Esophagus squamous epithelium (tissue), 5 donors: ENCODE measurements at regions not wholly inside any gene's neighbourhood (a gene's known extent, or its start where the extent isn't known, plus 50 kb on each side); places are given as distances from the start of the nearest gene placed in this dataset.

Experiments used
- DNase-seq: peaks from one replicate; lab custom pipeline; 2025; lab: John Stamatoyannopoulos, UW
- H3K27ac ChIP-seq, 4 donors: fragments of 200-600 bp; sonication (generic); one replicate each; pipeline ENCODE4 v1.5.1; 2016 to 2019; ENCODE audit warnings: mild to moderate bottlenecking in 1 of 4
- H3K27me3 ChIP-seq, 4 donors: fragments of 200-600 bp; sonication (generic); 1 replicate in 3 of 4; 2 replicates in 1 of 4; pipeline versions ENCODE4 v1.5.1 to v1.6.0; 2017 to 2021; ENCODE audit warnings: antibody characterized with exemption in 1 of 4
- H3K36me3 ChIP-seq, 3 donors: fragments of 200-600 bp; sonication (generic); one replicate each; pipeline ENCODE4 v1.5.1; 2016 to 2019
- H3K4me1 ChIP-seq, 3 donors: fragments of 200-600 bp; sonication (generic); one replicate each; pipeline ENCODE4 v1.5.1; 2017 to 2019
- H3K4me3 ChIP-seq, 4 donors: fragments of 200-600 bp; sonication (generic); 1 replicate in 3 of 4; 2 replicates in 1 of 4; pipeline ENCODE4 v1.5.1; 2016 to 2019; ENCODE audit warnings: mild to moderate bottlenecking in 2 of 4, moderate library complexity in 1 of 4
- H3K9me3 ChIP-seq, 3 donors: fragments of 200-600 bp; sonication (generic); one replicate each; pipeline ENCODE4 v1.5.1; 2016 to 2019
- CTCF ChIP-seq, 6 experiments: fragments of 450-650 bp in 4 of 6; fragments of 200-600 bp in 2 of 6; sonication (generic) in 2 of 6; IDR thresholded peaks; one replicate each; pipeline ENCODE4 v1.5.1; 2016 to 2019; ENCODE audit warnings: antibody characterized with exemption in 6 of 6, mild to moderate bottlenecking in 4 of 6, moderate library complexity in 4 of 6
- POLR2A ChIP-seq, 4 donors: fragments of 450-650 bp; IDR thresholded peaks; one replicate each; pipeline ENCODE4 v1.6.1; 2017; ENCODE audit warnings: antibody characterized with exemption in 4 of 4, mild to moderate bottlenecking in 4 of 4, moderate library complexity in 3 of 4
- WGBS, 2 donors: methylation state at CpG; one replicate each; pipeline ENCODE4 v1.1.5; 2018; 5-methylcytosine and 5-hydroxymethylcytosine counted together
- intact Hi-C: fragments of 100-400 bp; cut with DNase I; formaldehyde crosslinking; loops from one replicate; pipeline ENCODE4 v1.15.0; 2022
- donor health status: DM: yes; HTN: yes; CAD: no.

GRCh38 chr6:156434049-156434794 lies 343.0 kb upstream of the ARID1B start:
- WGBS, 2 donors = 83 to 96% methylated on average over 5 of the region's 5 CpGs
- DNase-seq = no peak
- H3K27me3 ChIP-seq = no peaks in the 10 kb centered on the region
- no peak for TF ChIP-seq CTCF (IDR thresholded peaks at IDR 0.05)
- TF ChIP-seq POLR2A (IDR thresholded peaks at IDR 0.05) = no peak
- H3K9me3 ChIP-seq = no peaks in the 10 kb centered on the region
- H3K36me3 ChIP-seq = no peaks in the 10 kb centered on the region
- H3K4me3 ChIP-seq = no peak overlapping the region
- intact Hi-C loops = no loop called here
- peak overlapping the region in 2 of 4 donors; percentile 2 to 38 for H3K27ac ChIP-seq
- H3K4me1 ChIP-seq = peaks cover 0 to 30% (median 0%) of the 10 kb centered on the region in 3 donors

- Histone ChIP-seq H3K4me1 (peaks cover 0 to 15% (median 0%) of the 10 kb centered on the region in 3 donors), H3K4me3 (no peak overlapping the region), H3K27ac (no peak overlapping the region), H3K27me3 (no peaks in the 10 kb centered on the region), H3K36me3 (no peaks in the 10 kb centered on the region), H3K9me3 (no peaks in the 10 kb centered on the region)
- intact Hi-C loops = no loop called here
- no peak for DNase-seq
- TF ChIP-seq POLR2A (IDR thresholded peaks at IDR 0.05) (no peak), CTCF (IDR thresholded peaks at IDR 0.05) (no peak)
- WGBS, 2 donors = 89 to 90% methylated on average over 3 of the region's 3 CpGs
Observed at GRCh38 chr6:156432543-156432942, 344.6 kb upstream of the ARID1B start.

GRCh38 chr6:156430386-156430785 lies 346.8 kb upstream of the ARID1B start:
- peaks cover 4 to 27% (median 7%) of the 10 kb centered on the region in 3 donors for H3K4me1 ChIP-seq
- no peak for DNase-seq
- TF ChIP-seq POLR2A (IDR thresholded peaks at IDR 0.05) = no peak
- no peak for TF ChIP-seq CTCF (IDR thresholded peaks at IDR 0.05)
- no peaks in the 10 kb centered on the region for H3K27me3 ChIP-seq
- H3K4me3 ChIP-seq = no peak overlapping the region
- no peak overlapping the region for H3K27ac ChIP-seq
- H3K9me3 ChIP-seq = no peaks in the 10 kb centered on the region
- intact Hi-C loops = no loop called here
- WGBS, 2 donors = 79 to 100% methylated on average over 1 to 3 of the region's 3 CpGs
- no peaks in the 10 kb centered on the region for H3K36me3 ChIP-seq

GRCh38 chr6:156427345-156427744 lies 349.8 kb upstream of the ARID1B start:
- 0 to 10% methylated on average over 1 to 2 of the region's 2 CpGs for WGBS, 2 donors
- Histone ChIP-seq H3K4me3 (no peak overlapping the region), H3K36me3 (no peaks in the 10 kb centered on the region), H3K4me1 (peaks cover 4 to 15% (median 7%) of the 10 kb centered on the region in 3 donors), H3K27ac (peak overlapping the region; percentile 28 to 65 (median 38)), H3K27me3 (no peaks in the 10 kb centered on the region), H3K9me3 (no peaks in the 10 kb centered on the region)
- intact Hi-C loops = no loop called here
- TF ChIP-seq POLR2A (IDR thresholded peaks at IDR 0.05) (no peak), CTCF (IDR thresholded peaks at IDR 0.05) (no peak)
- no peak for DNase-seq

- H3K4me1 ChIP-seq = peaks cover 4 to 15% (median 7%) of the 10 kb centered on the region in 3 donors
- no peak overlapping the region for H3K27ac ChIP-seq
- intact Hi-C loops = no loop called here
- H3K27me3 ChIP-seq = no peaks in the 10 kb centered on the region
- peaks cover 0 to 6% (median 0%) of the 10 kb centered on the region in 3 donors for H3K9me3 ChIP-seq
- DNase-seq = no peak
- TF ChIP-seq POLR2A (IDR thresholded peaks at IDR 0.05) = no peak
- no peak for TF ChIP-seq CTCF (IDR thresholded peaks at IDR 0.05)
- H3K36me3 ChIP-seq = no peaks in the 10 kb centered on the region
- 74 to 81% methylated on average over 6 of the region's 6 CpGs for WGBS, 2 donors
- H3K4me3 ChIP-seq = no peak overlapping the region
Observed at GRCh38 chr6:156425359-156426020, 351.7 kb upstream of the ARID1B start.
